Cardiac muscle cell (in vitro differentiated cells and primary cell): ENCODE measurements at regions not wholly inside any gene's neighbourhood (a gene's known extent, or its start where the extent isn't known, plus 50 kb on each side); places are given as distances from the start of the nearest gene placed in this dataset.
A peak's percentile ranks its signal among the peaks of the same experiment; 100 is the strongest.

Experiments
- DNase-seq, 2 donors: peaks; one replicate each; pipeline versions ENCODE4 v3.0.0 to v3.0.0-alpha.2; 2010 to 2017; ENCODE audit warnings: low read depth in 1 of 2, low spot score in 1 of 2
- H3K27ac ChIP-seq: fragments of 200-600 bp; sonication (generic); 2 replicates; pipeline ENCODE4 v1.5.1; 2016
- H3K27me3 ChIP-seq: fragments of 200-600 bp; sonication (generic); 2 replicates; pipeline ENCODE4 v1.6.0; 2016; ENCODE audit warnings: control low read depth
- H3K36me3 ChIP-seq: fragments of 200-600 bp; sonication (generic); 2 replicates; pipeline ENCODE4 v1.5.1; 2016; ENCODE audit warnings: control low read depth
- H3K4me1 ChIP-seq: fragments of 200-600 bp; sonication (generic); 2 replicates; pipeline ENCODE4 v1.8.1; 2017; ENCODE audit warnings: low read depth, mild to moderate bottlenecking, mixed run types
- H3K4me3 ChIP-seq: fragments of 200-600 bp; sonication (generic); 2 replicates; pipeline ENCODE4 v1.5.1; 2016; ENCODE audit warnings: mild to moderate bottlenecking
- H3K9me3 ChIP-seq: fragments of 200-600 bp; sonication (generic); 2 replicates; pipeline ENCODE4 v1.5.1; 2017; ENCODE audit warnings: low read depth, mild to moderate bottlenecking, control low read depth
- TF ChIP-seq, protein P1 (sequence below): IDR thresholded peaks from 2 replicates; pipeline ENCODE4 v1.5.1; 2012; ENCODE audit warnings: low read depth, mild to moderate bottlenecking, low read length

DNA sequence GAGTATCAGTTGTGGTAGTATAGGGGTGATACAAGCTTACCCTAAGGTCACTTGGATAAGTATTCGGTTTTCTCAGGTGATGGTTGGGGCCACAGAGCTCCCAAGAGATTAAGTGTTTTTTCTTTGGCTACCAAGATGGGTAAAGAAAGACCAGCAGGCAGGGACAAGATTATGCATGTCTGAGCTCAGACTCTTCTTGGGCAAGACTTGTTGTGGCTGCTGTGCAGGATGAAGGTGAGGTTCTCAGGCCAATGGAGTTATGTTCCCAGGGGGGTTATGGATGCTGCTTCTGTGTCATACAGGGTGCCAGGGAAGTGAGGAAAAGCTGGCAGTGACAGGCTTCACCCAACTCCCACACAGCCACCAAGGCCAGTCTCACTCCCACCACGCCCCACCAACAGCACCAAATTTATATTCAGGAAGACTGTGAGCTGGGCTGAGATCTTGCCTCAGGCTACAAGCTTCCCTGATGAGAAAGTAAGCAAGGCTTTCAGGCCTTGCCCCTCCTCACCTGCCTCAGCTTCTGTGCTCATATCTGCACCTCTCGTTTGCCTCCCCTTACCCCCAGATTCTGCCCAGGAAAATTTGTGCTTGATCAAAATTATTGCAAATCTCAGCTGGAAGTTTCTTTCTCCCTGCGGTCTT, 511.8 kb upstream of the SLITRK1 start:
- no peak for DNase-seq
- Histone ChIP-seq H3K4me1 (no peaks in the 10 kb centered on the region), H3K36me3 (no peaks in the 10 kb centered on the region), H3K4me3 (no peak overlapping the region), H3K27ac (no peak overlapping the region), H3K27me3 (no peaks in the 10 kb centered on the region), H3K9me3 (no peaks in the 10 kb centered on the region)
- TF ChIP-seq, protein P1, sequence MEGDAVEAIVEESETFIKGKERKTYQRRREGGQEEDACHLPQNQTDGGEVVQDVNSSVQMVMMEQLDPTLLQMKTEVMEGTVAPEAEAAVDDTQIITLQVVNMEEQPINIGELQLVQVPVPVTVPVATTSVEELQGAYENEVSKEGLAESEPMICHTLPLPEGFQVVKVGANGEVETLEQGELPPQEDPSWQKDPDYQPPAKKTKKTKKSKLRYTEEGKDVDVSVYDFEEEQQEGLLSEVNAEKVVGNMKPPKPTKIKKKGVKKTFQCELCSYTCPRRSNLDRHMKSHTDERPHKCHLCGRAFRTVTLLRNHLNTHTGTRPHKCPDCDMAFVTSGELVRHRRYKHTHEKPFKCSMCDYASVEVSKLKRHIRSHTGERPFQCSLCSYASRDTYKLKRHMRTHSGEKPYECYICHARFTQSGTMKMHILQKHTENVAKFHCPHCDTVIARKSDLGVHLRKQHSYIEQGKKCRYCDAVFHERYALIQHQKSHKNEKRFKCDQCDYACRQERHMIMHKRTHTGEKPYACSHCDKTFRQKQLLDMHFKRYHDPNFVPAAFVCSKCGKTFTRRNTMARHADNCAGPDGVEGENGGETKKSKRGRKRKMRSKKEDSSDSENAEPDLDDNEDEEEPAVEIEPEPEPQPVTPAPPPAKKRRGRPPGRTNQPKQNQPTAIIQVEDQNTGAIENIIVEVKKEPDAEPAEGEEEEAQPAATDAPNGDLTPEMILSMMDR, result no peak

DNA sequence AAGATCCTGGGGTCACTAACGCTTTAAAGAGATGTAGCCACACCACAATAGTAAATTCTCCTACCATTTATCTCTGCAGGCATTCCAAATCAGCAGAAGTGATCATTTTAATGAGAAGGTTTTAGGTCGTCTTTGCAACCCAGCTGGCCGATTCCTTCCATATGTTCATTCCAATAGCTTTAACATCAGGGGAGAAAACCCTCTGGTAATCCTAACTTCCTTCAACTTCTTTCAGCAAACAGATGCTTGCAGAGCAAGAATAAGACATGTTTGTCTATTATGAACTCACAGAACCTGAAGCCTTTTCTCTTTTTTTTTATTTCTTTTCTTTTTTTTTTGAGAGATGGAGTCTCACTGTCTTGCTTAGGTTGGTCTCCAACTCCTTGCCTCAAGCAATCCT, 498.6 kb upstream of the SLITRK1 start:
- Histone ChIP-seq H3K9me3 (no peaks in the 10 kb centered on the region), H3K36me3 (no peaks in the 10 kb centered on the region), H3K27me3 (no peaks in the 10 kb centered on the region), H3K27ac (no peak overlapping the region), H3K4me3 (no peak overlapping the region), H3K4me1 (no peaks in the 10 kb centered on the region)
- DNase-seq, result no peak
- TF ChIP-seq, protein P1, result no peak

DNA sequence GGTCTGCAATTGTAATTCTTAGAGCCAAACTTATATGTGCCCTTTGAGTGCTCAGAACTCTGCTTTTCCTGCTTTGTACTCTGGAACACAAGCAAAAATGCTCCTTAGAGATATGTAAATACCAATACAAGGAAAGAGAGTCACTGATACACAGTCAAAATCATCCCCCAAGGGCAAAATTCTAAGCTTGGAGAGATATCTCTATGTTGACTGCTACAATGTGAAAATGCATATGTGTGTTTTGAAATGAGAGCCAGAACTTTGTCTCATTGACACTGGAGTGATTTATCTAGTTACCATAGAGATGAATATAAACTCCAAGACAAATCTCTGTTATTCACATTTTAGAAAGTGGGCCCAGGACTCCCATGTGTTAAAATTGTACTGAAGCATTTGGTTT, 494.8 kb upstream of the SLITRK1 start:
- TF ChIP-seq, protein P1, result no peak
- Histone ChIP-seq H3K4me3 (no peak overlapping the region), H3K9me3 (no peaks in the 10 kb centered on the region), H3K36me3 (no peaks in the 10 kb centered on the region), H3K27ac (no peak overlapping the region), H3K4me1 (no peaks in the 10 kb centered on the region), H3K27me3 (no peaks in the 10 kb centered on the region)
- no peak for DNase-seq

DNA sequence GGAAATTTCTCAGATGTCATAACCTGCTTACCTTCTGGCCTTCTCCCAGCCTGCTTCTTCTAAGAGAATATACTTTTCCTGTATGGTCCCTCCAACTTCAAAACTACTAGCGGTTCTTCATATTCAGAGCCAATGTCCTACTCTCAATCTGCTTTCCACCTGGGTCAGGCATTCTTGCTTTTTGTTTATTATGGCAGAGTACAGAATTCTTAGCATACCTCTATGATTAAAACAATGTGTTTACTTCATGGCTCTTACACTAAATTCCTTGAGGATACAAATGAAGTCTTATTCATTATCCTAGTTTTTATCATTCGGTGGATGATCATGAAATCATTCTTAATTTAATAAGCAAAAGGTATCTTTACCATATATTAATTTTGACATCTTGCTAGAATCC, 484.2 kb upstream of the SLITRK1 start:
- Histone ChIP-seq H3K27ac (no peak overlapping the region), H3K36me3 (no peaks in the 10 kb centered on the region), H3K4me3 (no peak overlapping the region), H3K27me3 (no peaks in the 10 kb centered on the region), H3K9me3 (no peaks in the 10 kb centered on the region), H3K4me1 (no peaks in the 10 kb centered on the region)
- DNase-seq, result peak in 1 of 2 donors; percentile 1
- TF ChIP-seq, protein P1, result no peak

DNA sequence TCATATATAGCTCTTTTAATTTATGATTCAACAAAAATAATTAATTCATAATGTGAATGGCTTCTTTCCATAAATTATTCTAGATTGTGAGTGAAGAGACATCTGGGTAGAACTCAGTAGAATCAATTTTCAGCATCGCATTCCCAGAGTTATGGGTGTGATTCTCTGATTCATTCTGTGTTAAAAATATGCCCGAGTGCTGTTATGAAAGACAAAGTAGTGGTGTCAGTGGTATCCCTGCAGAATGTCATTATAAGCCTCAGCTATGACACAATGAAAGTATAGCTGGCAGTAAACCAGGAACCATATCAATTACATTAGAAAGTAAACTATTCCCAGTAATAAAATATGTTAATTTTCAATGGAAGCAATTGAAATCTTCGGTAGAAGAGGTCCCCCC, 480.5 kb upstream of the SLITRK1 start:
- no peak overlapping the region for H3K27ac ChIP-seq
- no peaks in the 10 kb centered on the region for H3K9me3 ChIP-seq
- H3K27me3 ChIP-seq, result no peaks in the 10 kb centered on the region
- H3K4me1 ChIP-seq, result no peaks in the 10 kb centered on the region
- TF ChIP-seq, protein P1, result no peak
- DNase-seq, result no peak
- no peak overlapping the region for H3K4me3 ChIP-seq
- no peaks in the 10 kb centered on the region for H3K36me3 ChIP-seq
